ENCODE measurements at regions not wholly inside any gene's neighbourhood (a gene's known extent, or its start where the extent isn't known, plus 50 kb on each side); places are given as distances from the start of the nearest gene placed in this dataset.

GRCh38 chr10:20975236-20975635, 78.1 kb upstream of the NEBL start:
- H4K20me1 ChIP-seq (ENCODE audit: control insufficient read depth, extremely low read depth, insufficient read depth, low read length) = no peaks in the 10 kb centered on the region
- TF ChIP-seq EZH2 (IDR thresholded peaks at IDR 0.05; ENCODE audit: low read length, missing control alignments) = no peak
- no peak overlapping the region for H3K9ac ChIP-seq (ENCODE audit: insufficient read depth, low read length)
- no peak overlapping the region for H3K4me2 ChIP-seq (ENCODE audit: extremely low read depth, insufficient read depth, low read length)
- no peaks in the 10 kb centered on the region for H3K79me2 ChIP-seq (ENCODE audit: control insufficient read depth, insufficient read depth, low read length)
- no peaks in the 10 kb centered on the region for H3K9me3 ChIP-seq (ENCODE audit: control insufficient read depth, insufficient read depth, low read depth, low read length)
- H3K36me3 ChIP-seq (ENCODE audit: control insufficient read depth, insufficient read depth, low read length) = no peaks in the 10 kb centered on the region
- H3K27ac ChIP-seq (ENCODE audit: insufficient read depth, low read length) = no peak overlapping the region
- no peak overlapping the region for H3K4me3 ChIP-seq (replicated peaks in 1 of 4; ENCODE audit: control extremely low read depth in 1 of 4, insufficient read depth in 1 of 4, low read depth in 3 of 4, low read length in 4 of 4)
- no peak overlapping the region for H2AFZ ChIP-seq (ENCODE audit: low read length)
- H3K27me3 ChIP-seq (ENCODE audit: control insufficient read depth, insufficient read depth, low read length) = no peaks in the 10 kb centered on the region
- no peak for DNase-seq (ENCODE audit: low read depth in 2 of 2)
- H3K4me1 ChIP-seq (ENCODE audit: control insufficient read depth, extremely low read depth, insufficient read depth, low read length) = no peaks in the 10 kb centered on the region

GRCh38 chr10:20972925-20973324, 75.8 kb upstream of the NEBL start:
- Histone ChIP-seq H4K20me1 (ENCODE audit: control insufficient read depth, extremely low read depth, insufficient read depth, low read length) (no peaks in the 10 kb centered on the region), H3K4me1 (ENCODE audit: control insufficient read depth, extremely low read depth, insufficient read depth, low read length) (no peaks in the 10 kb centered on the region), H3K27me3 (ENCODE audit: control insufficient read depth, insufficient read depth, low read length) (no peaks in the 10 kb centered on the region), H3K27ac (ENCODE audit: insufficient read depth, low read length) (no peak overlapping the region), H3K79me2 (ENCODE audit: control insufficient read depth, insufficient read depth, low read length) (no peaks in the 10 kb centered on the region), H3K4me2 (ENCODE audit: extremely low read depth, insufficient read depth, low read length) (no peak overlapping the region), H3K9me3 (ENCODE audit: control insufficient read depth, insufficient read depth, low read depth, low read length) (no peaks in the 10 kb centered on the region), H2AFZ (ENCODE audit: low read length) (no peak overlapping the region), H3K36me3 (ENCODE audit: control insufficient read depth, insufficient read depth, low read length) (no peaks in the 10 kb centered on the region), H3K9ac (ENCODE audit: insufficient read depth, low read length) (no peak overlapping the region), H3K4me3 (replicated peaks in 1 of 4; ENCODE audit: control extremely low read depth in 1 of 4, insufficient read depth in 1 of 4, low read depth in 3 of 4, low read length in 4 of 4) (no peak overlapping the region)
- TF ChIP-seq EZH2 (IDR thresholded peaks at IDR 0.05; ENCODE audit: low read length, missing control alignments) = no peak
- TF ChIP-seq CTCF (conservative IDR thresholded peaks at IDR 0.05 in 1 of 2, IDR thresholded peaks at IDR 0.05 in 1 of 2; ENCODE audit: low read depth in 1 of 2, low read length in 2 of 2) = no peak
- no peak for DNase-seq (ENCODE audit: low read depth in 2 of 2)

GRCh38 chr10:20971901-20972300, 74.8 kb upstream of the NEBL start:
- no peaks in the 10 kb centered on the region for H3K79me2 ChIP-seq (ENCODE audit: control insufficient read depth, insufficient read depth, low read length)
- no peaks in the 10 kb centered on the region for H3K36me3 ChIP-seq (ENCODE audit: control insufficient read depth, insufficient read depth, low read length)
- no peaks in the 10 kb centered on the region for H3K27me3 ChIP-seq (ENCODE audit: control insufficient read depth, insufficient read depth, low read length)
- H2AFZ ChIP-seq (ENCODE audit: low read length) = no peak overlapping the region
- no peak overlapping the region for H3K27ac ChIP-seq (ENCODE audit: insufficient read depth, low read length)
- H3K4me3 ChIP-seq (replicated peaks in 1 of 4; ENCODE audit: control extremely low read depth in 1 of 4, insufficient read depth in 1 of 4, low read depth in 3 of 4, low read length in 4 of 4) = no peak overlapping the region
- peak overlapping the region; percentile 2 for H3K4me2 ChIP-seq (ENCODE audit: extremely low read depth, insufficient read depth, low read length)
- no peak overlapping the region for H3K9ac ChIP-seq (ENCODE audit: insufficient read depth, low read length)
- no peaks in the 10 kb centered on the region for H3K9me3 ChIP-seq (ENCODE audit: control insufficient read depth, insufficient read depth, low read depth, low read length)
- DNase-seq (ENCODE audit: low read depth in 2 of 2) = peak in 1 of 2 donors; percentile 43
- no peaks in the 10 kb centered on the region for H3K4me1 ChIP-seq (ENCODE audit: control insufficient read depth, extremely low read depth, insufficient read depth, low read length)
- TF ChIP-seq CTCF (conservative IDR thresholded peaks at IDR 0.05 in 1 of 2, IDR thresholded peaks at IDR 0.05 in 1 of 2; ENCODE audit: low read depth in 1 of 2, low read length in 2 of 2) = no peak
- no peaks in the 10 kb centered on the region for H4K20me1 ChIP-seq (ENCODE audit: control insufficient read depth, extremely low read depth, insufficient read depth, low read length)
